ENCODE measurements at regions not wholly inside any gene's neighbourhood (a gene's known extent, or its start where the extent isn't known, plus 50 kb on each side); places are given as distances from the start of the nearest gene placed in this dataset.
"Not testable (repeated sequence)": the region's sequence is repeated elsewhere in the genome, so short reads cannot be mapped to it uniquely, and the experiment has no call there.

DNA sequence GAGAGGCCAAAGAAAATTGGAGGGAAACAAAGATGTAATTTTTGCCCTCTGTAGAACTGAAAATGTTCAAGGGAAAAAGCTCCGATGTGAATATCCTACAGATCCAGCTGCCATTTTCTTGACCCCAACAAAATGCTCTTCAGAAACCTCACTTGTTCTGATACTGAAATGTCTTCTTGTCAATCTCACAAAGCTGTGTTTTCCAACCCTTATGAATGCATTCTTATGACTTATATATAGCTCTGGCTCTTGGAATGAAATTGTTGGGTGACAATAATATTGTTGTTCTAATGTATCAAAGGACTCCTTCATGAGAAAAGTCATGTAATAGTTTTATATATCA is 157.1 kb upstream of the TGFBR2 start:
- in situ Hi-C loops (cut with MboI; ENCODE audit: low sequenced_read_pairs, unreplicated experiment) = no loop called here
- no peak for DNase-seq (ENCODE audit: low spot score)
- TF ChIP-seq, protein P1, sequence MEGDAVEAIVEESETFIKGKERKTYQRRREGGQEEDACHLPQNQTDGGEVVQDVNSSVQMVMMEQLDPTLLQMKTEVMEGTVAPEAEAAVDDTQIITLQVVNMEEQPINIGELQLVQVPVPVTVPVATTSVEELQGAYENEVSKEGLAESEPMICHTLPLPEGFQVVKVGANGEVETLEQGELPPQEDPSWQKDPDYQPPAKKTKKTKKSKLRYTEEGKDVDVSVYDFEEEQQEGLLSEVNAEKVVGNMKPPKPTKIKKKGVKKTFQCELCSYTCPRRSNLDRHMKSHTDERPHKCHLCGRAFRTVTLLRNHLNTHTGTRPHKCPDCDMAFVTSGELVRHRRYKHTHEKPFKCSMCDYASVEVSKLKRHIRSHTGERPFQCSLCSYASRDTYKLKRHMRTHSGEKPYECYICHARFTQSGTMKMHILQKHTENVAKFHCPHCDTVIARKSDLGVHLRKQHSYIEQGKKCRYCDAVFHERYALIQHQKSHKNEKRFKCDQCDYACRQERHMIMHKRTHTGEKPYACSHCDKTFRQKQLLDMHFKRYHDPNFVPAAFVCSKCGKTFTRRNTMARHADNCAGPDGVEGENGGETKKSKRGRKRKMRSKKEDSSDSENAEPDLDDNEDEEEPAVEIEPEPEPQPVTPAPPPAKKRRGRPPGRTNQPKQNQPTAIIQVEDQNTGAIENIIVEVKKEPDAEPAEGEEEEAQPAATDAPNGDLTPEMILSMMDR (IDR thresholded peaks at IDR 0.05; ENCODE audit: borderline replicate concordance, control extremely low read depth, extremely low read depth, insufficient read depth, missing control alignments) = no peak

DNA sequence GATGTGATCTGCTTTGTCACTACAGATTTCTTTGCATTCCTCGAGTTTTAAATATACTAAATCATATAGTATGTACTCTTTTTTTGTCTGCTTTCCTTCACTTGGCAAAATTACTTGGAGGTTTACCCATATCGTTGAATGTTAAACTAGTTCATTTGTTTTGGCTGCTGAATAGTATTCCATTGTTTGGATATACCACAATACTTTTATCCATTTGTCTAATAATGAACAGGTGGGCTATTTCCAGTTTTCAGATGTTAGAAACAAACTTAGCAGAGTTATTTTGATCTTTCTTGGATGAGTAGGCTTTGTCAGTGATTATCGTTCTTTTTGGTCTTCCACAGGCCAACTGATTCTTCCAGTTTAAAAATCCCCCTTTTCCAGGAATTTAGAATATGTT is 154.0 kb upstream of the TGFBR2 start:
- in situ Hi-C loops (cut with MboI; ENCODE audit: low sequenced_read_pairs, unreplicated experiment) = no loop called here
- no peak for DNase-seq (ENCODE audit: low spot score)
- TF ChIP-seq, protein P1 (IDR thresholded peaks at IDR 0.05; ENCODE audit: borderline replicate concordance, control extremely low read depth, extremely low read depth, insufficient read depth, missing control alignments) = no peak

DNA sequence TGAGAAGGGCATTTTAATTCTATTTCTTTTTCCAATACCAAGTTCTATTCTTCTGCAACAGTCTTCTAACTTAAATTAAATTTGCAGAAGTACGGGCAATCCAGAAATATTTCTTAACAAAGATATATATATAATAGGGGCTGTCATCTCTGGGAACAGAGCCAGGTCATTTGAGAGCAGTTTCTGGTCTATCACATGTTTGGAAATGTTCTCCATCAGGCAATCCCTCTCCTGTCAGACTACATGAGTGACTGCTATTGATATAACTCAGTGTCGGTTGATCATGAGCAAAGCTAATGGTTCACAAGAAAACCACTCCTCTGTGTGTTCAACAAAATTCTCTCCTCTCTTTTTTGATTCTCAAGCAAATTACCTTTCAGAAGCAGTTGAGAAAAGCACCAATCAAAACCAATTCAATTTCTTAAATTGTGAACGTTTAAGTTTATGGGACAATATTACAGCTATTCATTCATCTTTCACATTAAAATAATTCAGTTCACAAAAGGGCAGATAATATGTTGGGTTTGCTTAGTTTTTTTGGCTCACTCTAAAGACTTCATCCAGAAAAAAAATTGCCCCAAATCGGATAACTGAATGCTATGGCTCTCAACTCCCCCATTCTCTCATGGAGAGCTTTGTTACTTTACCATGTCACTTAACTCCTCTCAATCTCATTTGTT is 152.9 kb upstream of the TGFBR2 start:
- TF ChIP-seq, protein P1 (IDR thresholded peaks at IDR 0.05; ENCODE audit: borderline replicate concordance, control extremely low read depth, extremely low read depth, insufficient read depth, missing control alignments) = no peak
- no peak for DNase-seq (ENCODE audit: low spot score)
- in situ Hi-C loops (cut with MboI; ENCODE audit: low sequenced_read_pairs, unreplicated experiment) = no loop called here

DNA sequence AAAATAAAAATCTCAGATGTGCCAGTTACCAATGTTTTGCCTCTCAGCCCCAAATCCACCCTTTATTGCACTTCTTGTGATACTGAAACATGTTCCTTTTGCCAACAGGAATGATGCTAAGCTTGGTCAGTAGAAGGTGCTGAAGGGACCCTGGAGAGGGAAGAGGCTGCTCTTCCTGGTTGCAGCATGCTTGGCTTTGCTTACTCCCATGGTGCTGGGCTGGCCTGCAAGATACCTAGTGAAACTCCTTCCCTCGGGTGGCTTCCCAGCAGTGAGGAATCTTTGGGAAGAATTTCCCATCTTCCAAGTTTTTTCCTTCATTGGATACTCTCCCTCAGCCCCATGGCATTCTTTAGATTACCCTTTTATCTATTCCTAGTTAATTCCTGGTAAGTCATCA is 151.8 kb upstream of the TGFBR2 start:
- DNase-seq (ENCODE audit: low spot score) = no peak
- TF ChIP-seq, protein P1 (IDR thresholded peaks at IDR 0.05; ENCODE audit: borderline replicate concordance, control extremely low read depth, extremely low read depth, insufficient read depth, missing control alignments) = no peak
- in situ Hi-C loops (cut with MboI; ENCODE audit: low sequenced_read_pairs, unreplicated experiment) = no loop called here

DNA sequence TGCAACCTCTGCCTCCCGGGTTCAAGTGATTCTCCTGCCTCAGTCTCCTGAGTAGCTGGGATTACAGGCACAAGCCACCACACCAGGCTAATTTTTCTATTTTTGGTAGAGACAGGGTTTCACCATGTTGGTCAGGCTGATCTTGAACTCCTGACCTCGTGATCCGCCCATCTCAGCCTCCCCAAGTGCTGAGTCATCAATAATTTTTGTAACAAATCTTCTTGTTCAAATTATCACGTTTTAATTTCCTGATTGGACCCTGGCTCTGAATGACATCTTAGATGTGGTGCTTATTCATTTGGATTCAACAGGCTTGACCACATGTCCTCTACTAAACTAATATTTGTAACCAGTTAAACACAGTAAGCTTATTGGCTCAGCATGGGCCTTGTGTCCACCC is 151.3 kb upstream of the TGFBR2 start:
- in situ Hi-C loops (cut with MboI; ENCODE audit: low sequenced_read_pairs, unreplicated experiment); DNase-seq (ENCODE audit: low spot score): not testable (repeated sequence)

DNA sequence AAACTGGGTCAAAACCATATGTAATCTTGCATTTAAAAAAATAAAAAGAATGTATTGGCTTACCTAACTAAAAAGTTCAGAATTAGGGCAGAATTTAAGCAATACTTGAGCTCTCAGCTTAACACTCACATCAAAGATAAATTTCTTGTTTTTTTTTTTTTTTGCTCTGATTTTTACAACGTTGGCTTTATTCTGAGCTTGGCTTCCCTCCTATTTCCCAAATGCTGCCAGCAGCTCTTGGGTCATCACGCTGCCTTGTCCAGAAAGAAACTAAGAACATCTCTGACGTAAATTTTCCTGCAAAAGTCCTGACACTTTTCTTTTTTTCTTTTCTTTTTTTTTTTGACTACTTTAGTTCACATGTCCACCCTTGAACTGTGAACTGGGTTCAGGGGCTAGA is 150.6 kb upstream of the TGFBR2 start:
- in situ Hi-C loops (cut with MboI; ENCODE audit: low sequenced_read_pairs, unreplicated experiment) = no loop called here
- no peak for DNase-seq (ENCODE audit: low spot score)
- TF ChIP-seq, protein P1 (IDR thresholded peaks at IDR 0.05; ENCODE audit: borderline replicate concordance, control extremely low read depth, extremely low read depth, insufficient read depth, missing control alignments) = no peak

DNA sequence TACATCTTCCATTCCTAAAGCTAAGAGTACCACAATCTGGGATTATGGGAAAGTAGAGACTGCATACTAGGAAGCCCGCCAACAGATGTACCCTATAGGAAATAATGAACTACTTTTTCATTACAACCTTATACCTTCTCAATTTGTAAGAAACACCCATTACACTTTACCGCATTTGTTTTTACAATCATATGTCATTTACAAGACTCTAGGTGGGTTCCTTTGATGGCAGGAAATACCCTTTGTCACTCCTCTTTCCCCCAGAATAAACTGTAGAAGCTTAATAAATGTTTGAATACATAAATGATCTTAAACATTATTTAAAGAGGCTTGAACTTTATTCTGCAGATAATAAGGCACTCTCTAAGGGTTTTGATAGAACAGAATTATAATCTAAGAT is 150.1 kb upstream of the TGFBR2 start:
- no peak for DNase-seq (ENCODE audit: low spot score)
- in situ Hi-C loops (cut with MboI; ENCODE audit: low sequenced_read_pairs, unreplicated experiment) = no loop called here
- TF ChIP-seq, protein P1 (IDR thresholded peaks at IDR 0.05; ENCODE audit: borderline replicate concordance, control extremely low read depth, extremely low read depth, insufficient read depth, missing control alignments) = no peak
